H1 (cell line): ENCODE measurements at regions not wholly inside any gene's neighbourhood (a gene's known extent, or its start where the extent isn't known, plus 50 kb on each side); places are given as distances from the start of the nearest gene placed in this dataset.
"Not testable (repeated sequence)": the region's sequence is repeated elsewhere in the genome, so short reads cannot be mapped to it uniquely, and the experiment has no call there.

Experiments used
- CTCF ChIA-PET: fragments of 300-600 bp; sonication (Branson Sonifier 250); formaldehyde crosslinking; loops from one replicate; lab custom pipeline; 2021; ENCODE audit not compliant: partially characterized antibody; lab: Charles Lee
- POLR2A ChIA-PET: fragments of 300-600 bp; sonication (Branson Sonifier 250); formaldehyde crosslinking; loops from one replicate; lab custom pipeline; 2021; ENCODE audit warnings: inconsistent platforms; ENCODE audit not compliant: partially characterized antibody; lab: Charles Lee
- DNase-seq, 2 experiments: peaks; one replicate each; pipeline versions ENCODE4 v3.0.0 to v3.0.0-alpha.2; 2010 to 2022; ENCODE audit warnings: low spot score in 2 of 2, low read depth in 1 of 2, mixed read lengths in 1 of 2
- FAIRE-seq: peaks from 2 replicates; lab custom pipeline; 2011; peaks lifted over from hg19 to GRCh38; lab: Jason Lieb, UNC
- H2AFZ ChIP-seq: 2 replicates; pipeline ENCODE4 v1.8.1; 2012; ENCODE audit warnings: low read length, inconsistent platforms
- H2AK5ac ChIP-seq: 2 replicates; pipeline ENCODE4 v1.6.1; 2013; ENCODE audit warnings: low read depth, low read length
- H2BK120ac ChIP-seq: replicated peaks from 2 replicates; pipeline ENCODE3; 2013; ENCODE audit warnings: low read depth, low read length, inconsistent platforms
- H2BK12ac ChIP-seq: 2 replicates; pipeline ENCODE4 v1.6.1; 2013; ENCODE audit warnings: low read depth, low read length
- H2BK15ac ChIP-seq: 2 replicates; pipeline ENCODE4 v1.6.1; 2013; ENCODE audit warnings: low read length
- H2BK20ac ChIP-seq: 2 replicates; pipeline ENCODE4 v1.6.1; 2013; ENCODE audit warnings: low read length
- H2BK5ac ChIP-seq: 2 replicates; pipeline ENCODE4 v1.6.1; 2013; ENCODE audit warnings: low read depth, low read length
- H3K14ac ChIP-seq: 2 replicates; pipeline ENCODE4 v1.6.1; 2013; ENCODE audit warnings: inconsistent platforms; ENCODE audit not compliant: insufficient read length
- H3K18ac ChIP-seq: 2 replicates; pipeline ENCODE4 v1.6.1; 2013; ENCODE audit warnings: low read length; ENCODE audit errors: extremely low read depth
- H3K23ac ChIP-seq: 2 replicates; pipeline ENCODE4 v1.6.1; 2013; ENCODE audit warnings: inconsistent platforms; ENCODE audit not compliant: insufficient read length
- H3K23me2 ChIP-seq: 2 replicates; pipeline ENCODE4 v1.6.1; 2013; ENCODE audit warnings: low read depth, low read length
- H3K27ac ChIP-seq: 2 replicates; pipeline ENCODE4 v1.6.1; 2011; ENCODE audit warnings: low read depth, low read length, inconsistent platforms
- H3K27me3 ChIP-seq, 4 experiments: replicated peaks in 1 of 4; 1 replicate in 1 of 4; 2 replicates in 3 of 4; pipeline versions ENCODE4 v1.6.1 to v1.8.1; 2011 to 2013; ENCODE audit warnings: low read length in 3 of 4, mild to moderate bottlenecking in 3 of 4, inconsistent platforms in 2 of 4, mixed read lengths in 2 of 4, moderate library complexity in 1 of 4; ENCODE audit not compliant: control insufficient read depth in 3 of 4, insufficient read depth in 3 of 4; ENCODE audit errors: extremely low read depth in 1 of 4
- H3K36me3 ChIP-seq, 4 experiments: 2 replicates each; pipeline versions ENCODE4 v1.6.1 to v1.8.1; 2011 to 2013; ENCODE audit warnings: mild to moderate bottlenecking in 4 of 4, low read length in 3 of 4, moderate library complexity in 2 of 4, control low read depth in 1 of 4, inconsistent platforms in 1 of 4; ENCODE audit not compliant: insufficient read depth in 4 of 4, control insufficient read depth in 2 of 4
- H3K4ac ChIP-seq: replicated peaks from 2 replicates; pipeline ENCODE3; 2013; ENCODE audit warnings: low read length, low read depth, mixed read lengths, inconsistent platforms; ENCODE audit not compliant: insufficient read length
- H3K4me1 ChIP-seq, 4 experiments: replicated peaks in 1 of 4; 1 replicate in 1 of 4; 2 replicates in 3 of 4; pipeline versions ENCODE4 v1.6.1 to v1.8.1; 2011 to 2013; ENCODE audit warnings: low read length in 3 of 4, inconsistent platforms in 2 of 4, mixed read lengths in 1 of 4; ENCODE audit not compliant: insufficient read depth in 4 of 4, control insufficient read depth in 3 of 4
- H3K4me2 ChIP-seq, 2 experiments: 2 replicates each; pipeline versions ENCODE4 v1.6.1 to v1.8.1; 2011 to 2013; ENCODE audit warnings: low read depth in 2 of 2, low read length in 2 of 2, control low read depth in 1 of 2, inconsistent platforms in 1 of 2, mild to moderate bottlenecking in 1 of 2; ENCODE audit not compliant: insufficient read depth in 1 of 2
- H3K4me3 ChIP-seq, 4 experiments: fragments of 200-600, 300-600 bp in 1 of 4; sonication (generic), shearing (Covaris generic), sonication (Bioruptor Twin) in 1 of 4; 2 replicates each; pipeline versions ENCODE4 v1.5.1 to v1.8.1; 2011 to 2016; ENCODE audit warnings: low read length in 4 of 4, low read depth in 3 of 4, control low read depth in 2 of 4, inconsistent platforms in 2 of 4, mild to moderate bottlenecking in 2 of 4, mixed read lengths in 1 of 4, moderate library complexity in 1 of 4; ENCODE audit not compliant: insufficient read depth in 2 of 4; ENCODE audit errors: extremely low read depth in 1 of 4
- H3K56ac ChIP-seq: replicated peaks from 2 replicates; pipeline ENCODE3; 2013; ENCODE audit warnings: low read depth, mild to moderate bottlenecking, mixed read lengths, low read length, inconsistent platforms; ENCODE audit not compliant: insufficient read length
- H3K79me1 ChIP-seq: 2 replicates; pipeline ENCODE4 v1.6.1; 2013; ENCODE audit warnings: low read depth, low read length, control low read depth
- H3K79me2 ChIP-seq, 2 experiments: 2 replicates each; pipeline versions ENCODE4 v1.6.1 to v1.8.1; 2012 to 2013; ENCODE audit warnings: low read length in 2 of 2, mild to moderate bottlenecking in 2 of 2, inconsistent platforms in 1 of 2; ENCODE audit not compliant: insufficient read depth in 2 of 2, control insufficient read depth in 1 of 2
- H3K9ac ChIP-seq, 4 experiments: replicated peaks in 1 of 4; 1 replicate in 1 of 4; 2 replicates in 3 of 4; pipeline versions ENCODE4 v1.6.1 to v1.8.1; 2011 to 2013; ENCODE audit warnings: low read depth in 3 of 4, low read length in 3 of 4, control low read depth in 2 of 4, mild to moderate bottlenecking in 2 of 4, moderate library complexity in 2 of 4, inconsistent platforms in 1 of 4; ENCODE audit errors: extremely low read depth in 1 of 4
- H3K9me3 ChIP-seq, 2 experiments: 2 replicates each; pipeline versions ENCODE4 v1.6.1 to v1.8.1; 2012 to 2013; ENCODE audit warnings: mild to moderate bottlenecking in 2 of 2, moderate library complexity in 2 of 2, control low read depth in 1 of 2, inconsistent platforms in 1 of 2, low read depth in 1 of 2, low read length in 1 of 2, mixed read lengths in 1 of 2; ENCODE audit not compliant: insufficient read depth in 2 of 2
- H4K20me1 ChIP-seq, 2 experiments: replicated peaks in 1 of 2; 2 replicates each; pipeline versions ENCODE3 to v1.8.1; 2011 to 2013; ENCODE audit warnings: inconsistent platforms in 2 of 2, low read length in 2 of 2, mild to moderate bottlenecking in 1 of 2; ENCODE audit not compliant: insufficient read depth in 2 of 2, control insufficient read depth in 1 of 2
- H4K5ac ChIP-seq: 2 replicates; pipeline ENCODE4 v1.6.1; 2013; ENCODE audit warnings: low read length, low read depth, mixed read lengths, inconsistent platforms; ENCODE audit not compliant: insufficient read length
- H4K8ac ChIP-seq: 2 replicates; pipeline ENCODE4 v1.8.0; 2013; ENCODE audit warnings: mild to moderate bottlenecking, moderate library complexity, low read length, inconsistent platforms; ENCODE audit not compliant: insufficient read depth; ENCODE audit errors: extremely low read depth
- H4K91ac ChIP-seq: replicated peaks from 2 replicates; pipeline ENCODE3; 2013; ENCODE audit warnings: low read length, mixed read lengths, inconsistent platforms; ENCODE audit not compliant: insufficient read length
- WGBS, 2 experiments: shearing (Covaris generic) in 1 of 2; methylation state at CpG; one replicate each; pipeline versions ENCODE4 v1.1.6 to v1.1.7; 2013 to 2015; ENCODE audit warnings: low lambda C conversion rate in 2 of 2, mixed read lengths in 2 of 2, inconsistent platforms in 1 of 2, low coverage in 1 of 2, missing lambda C conversion rate in 1 of 2; ENCODE audit not compliant: insufficient replicate concordance in 2 of 2, insufficient coverage in 1 of 2, insufficient read length in 1 of 2; ENCODE audit errors: extremely low coverage in 1 of 2, missing lambda C conversion rate in 1 of 2; 5-methylcytosine and 5-hydroxymethylcytosine counted together

- H3K4me1 ChIP-seq, H2BK120ac ChIP-seq, H4K8ac ChIP-seq, H4K91ac ChIP-seq, H4K5ac ChIP-seq, H3K79me2 ChIP-seq, POLR2A ChIA-PET, H3K4me3 ChIP-seq, H2AK5ac ChIP-seq, H3K23me2 ChIP-seq, H3K4ac ChIP-seq, H3K27me3 ChIP-seq, H3K79me1 ChIP-seq, H3K4me2 ChIP-seq, DNase-seq, H3K23ac ChIP-seq, H2BK15ac ChIP-seq, H2BK20ac ChIP-seq, FAIRE-seq, H3K9me3 ChIP-seq, H3K56ac ChIP-seq, H3K14ac ChIP-seq, H3K9ac ChIP-seq, H4K20me1 ChIP-seq, H2BK12ac ChIP-seq, H2AFZ ChIP-seq, H3K18ac ChIP-seq, H3K36me3 ChIP-seq, H3K27ac ChIP-seq, H2BK5ac ChIP-seq: not testable (repeated sequence)
- CTCF ChIA-PET: interaction anchor here (1.0 kb wide), 1 partner anchor 51 kb away, joined by 5 read pairs; no protein-coding TSS in a partner anchor
- WGBS, 2 experiments: 81% methylated on average over 4 of the region's 4 CpGs; no CpG with 5 or more reads in 1 of the 2 experiments
Observed at GRCh38 chr10:2189356-2189755, 452.0 kb upstream of the ADARB2 start.
